LoVo (cell line): ENCODE measurements at regions not wholly inside any gene's neighbourhood (a gene's known extent, or its start where the extent isn't known, plus 50 kb on each side); places are given as distances from the start of the nearest gene placed in this dataset.
"Not testable (repeated sequence)": the region's sequence is repeated elsewhere in the genome, so short reads cannot be mapped to it uniquely, and the experiment has no call there.

Source experiments
- DNase-seq: peaks from one replicate; pipeline ENCODE4 v3.0.0-alpha.2; 2016; ENCODE audit warnings: low spot score

DNA sequence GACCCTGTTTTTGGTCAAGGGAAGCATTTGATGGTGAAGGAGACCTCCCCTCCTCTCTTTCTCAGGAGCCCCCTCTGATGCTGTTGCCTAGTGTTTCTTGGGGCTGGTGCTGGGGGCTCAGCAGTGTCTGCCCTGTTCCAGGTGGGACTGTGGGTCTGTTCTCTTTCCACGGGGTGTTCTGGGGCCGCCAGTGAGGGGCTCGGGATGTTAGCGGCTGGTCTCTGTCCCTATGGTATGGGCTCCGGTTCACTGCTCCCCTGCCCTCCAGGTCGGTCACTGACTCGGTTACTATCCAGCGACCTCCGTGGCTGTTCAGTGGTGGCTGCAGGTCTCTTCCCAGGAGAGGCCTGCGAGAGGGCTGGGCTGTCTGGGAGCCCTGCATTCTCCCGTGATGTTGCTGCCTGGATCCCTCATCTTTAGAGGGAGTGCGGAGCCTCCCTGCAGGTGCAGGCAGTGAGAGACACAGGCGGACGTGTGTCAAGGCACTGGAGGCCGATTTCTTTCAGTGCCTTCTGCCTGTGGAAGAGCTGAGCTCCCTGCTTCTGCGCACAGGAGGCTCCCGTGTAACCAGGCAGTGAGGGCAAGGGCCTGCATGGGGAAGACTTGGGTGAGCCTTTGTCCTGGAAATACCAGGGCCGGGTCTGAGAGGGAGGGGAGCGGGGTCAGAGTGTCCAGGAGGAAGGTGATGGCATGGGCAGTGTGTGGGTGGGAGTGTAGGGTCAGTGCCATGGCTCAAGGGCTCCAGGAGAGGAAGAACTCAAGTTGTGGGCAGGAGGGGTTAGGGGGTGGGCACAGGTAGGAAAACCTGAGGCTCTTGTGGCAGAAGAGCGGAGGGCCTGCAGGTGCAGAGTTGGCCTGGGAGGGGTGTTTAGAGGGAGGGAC, 362.6 kb downstream of the TMEM121 start:
- DNase-seq = no peak

DNA sequence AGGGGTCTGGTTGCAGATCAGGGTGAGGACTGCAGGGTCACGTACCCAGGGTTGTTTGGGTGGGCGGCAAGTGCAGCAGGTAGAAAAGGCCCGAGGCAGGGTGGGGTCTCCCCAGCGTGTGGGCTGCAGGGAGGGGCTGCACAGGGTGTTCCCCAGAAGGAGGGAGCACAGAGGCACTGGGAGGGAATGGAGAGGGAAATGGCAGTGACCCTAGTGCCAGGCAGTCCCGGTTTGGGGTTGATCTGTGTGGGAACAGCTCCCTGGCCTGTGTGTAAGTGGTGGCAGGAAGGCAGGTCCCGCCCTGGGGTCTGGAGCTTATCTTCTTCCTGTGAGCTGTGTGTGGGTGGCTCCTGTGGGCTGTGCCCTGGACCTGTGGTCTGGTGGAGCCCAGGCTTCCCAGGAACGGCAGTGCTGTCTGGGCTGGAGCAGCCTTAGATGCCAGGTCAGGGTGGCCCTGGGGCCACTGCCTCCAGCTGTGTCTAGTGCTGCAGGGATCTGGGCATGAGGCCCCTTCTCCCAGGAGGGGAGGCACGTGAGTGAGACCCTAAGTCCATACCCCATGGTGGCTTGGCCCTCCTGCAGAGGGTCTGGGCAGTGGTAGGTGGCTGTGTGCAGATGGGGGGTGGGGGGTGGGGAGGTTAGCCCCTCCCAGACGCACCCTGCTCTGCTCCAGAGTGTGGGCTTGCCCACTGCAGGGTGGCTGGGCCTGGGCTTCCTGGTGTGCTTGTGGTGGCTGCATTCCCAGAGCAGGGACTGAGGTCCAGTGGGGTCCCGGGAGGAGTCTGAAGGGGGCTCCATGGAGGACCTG, 363.5 kb downstream of the TMEM121 start:
- DNase-seq = no peak

DNA sequence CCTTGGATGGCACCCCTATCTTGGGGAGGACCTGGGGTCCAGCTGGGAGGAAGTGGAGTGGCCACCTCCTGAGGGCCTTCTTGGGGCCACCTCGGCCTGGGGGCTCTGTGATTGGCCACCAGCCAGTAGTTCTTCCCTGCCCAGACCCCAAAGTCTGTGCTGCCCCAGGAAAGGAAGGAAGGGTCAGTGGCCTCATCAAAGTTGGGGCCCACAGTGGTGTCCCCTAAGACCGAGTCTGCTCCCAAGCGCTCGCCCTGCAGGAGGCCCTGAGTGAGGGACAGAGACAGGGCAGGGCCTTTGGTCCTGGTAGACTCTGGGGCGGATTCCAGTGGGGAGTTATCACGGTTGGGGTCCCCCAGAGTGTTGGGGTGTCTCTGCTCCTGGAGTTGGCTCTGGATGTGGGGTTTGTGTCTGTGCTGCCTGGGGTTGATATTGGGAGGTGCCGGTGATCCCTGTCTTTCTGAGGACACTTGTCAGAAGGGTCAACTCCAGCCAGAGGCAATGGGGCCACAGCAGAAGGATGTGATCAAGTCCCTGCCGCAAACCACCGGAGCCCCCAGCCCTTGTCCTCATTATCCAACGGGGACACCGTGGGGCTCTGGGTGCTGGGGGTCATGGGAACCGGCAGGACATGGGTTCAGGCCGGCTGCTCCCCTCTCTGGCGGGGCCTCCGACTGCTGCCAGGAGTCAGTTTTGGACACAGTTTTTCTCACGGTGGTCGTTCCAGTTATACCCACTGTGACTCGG, 364.3 kb downstream of the TMEM121 start:
- no peak for DNase-seq

DNA sequence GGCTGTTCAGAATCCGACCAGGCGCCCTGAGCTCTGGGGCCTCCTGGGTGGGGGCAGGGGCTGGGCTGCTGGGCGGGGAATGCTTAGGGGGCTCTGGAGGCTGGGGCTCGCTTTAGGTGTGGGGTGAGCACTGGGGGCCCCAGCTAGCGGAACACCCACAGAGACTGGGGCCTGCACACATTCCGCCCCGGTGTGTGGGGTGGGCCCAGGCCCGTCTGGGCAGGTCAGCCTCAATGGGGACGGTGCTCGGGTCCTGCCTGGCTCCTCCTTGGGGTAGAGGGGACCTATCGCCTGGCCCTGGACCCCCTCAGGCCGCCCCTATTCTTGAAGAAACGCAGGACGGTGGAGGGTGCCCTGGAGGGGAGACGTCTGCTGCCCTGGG, 364.8 kb downstream of the TMEM121 start:
- no peak for DNase-seq

DNA sequence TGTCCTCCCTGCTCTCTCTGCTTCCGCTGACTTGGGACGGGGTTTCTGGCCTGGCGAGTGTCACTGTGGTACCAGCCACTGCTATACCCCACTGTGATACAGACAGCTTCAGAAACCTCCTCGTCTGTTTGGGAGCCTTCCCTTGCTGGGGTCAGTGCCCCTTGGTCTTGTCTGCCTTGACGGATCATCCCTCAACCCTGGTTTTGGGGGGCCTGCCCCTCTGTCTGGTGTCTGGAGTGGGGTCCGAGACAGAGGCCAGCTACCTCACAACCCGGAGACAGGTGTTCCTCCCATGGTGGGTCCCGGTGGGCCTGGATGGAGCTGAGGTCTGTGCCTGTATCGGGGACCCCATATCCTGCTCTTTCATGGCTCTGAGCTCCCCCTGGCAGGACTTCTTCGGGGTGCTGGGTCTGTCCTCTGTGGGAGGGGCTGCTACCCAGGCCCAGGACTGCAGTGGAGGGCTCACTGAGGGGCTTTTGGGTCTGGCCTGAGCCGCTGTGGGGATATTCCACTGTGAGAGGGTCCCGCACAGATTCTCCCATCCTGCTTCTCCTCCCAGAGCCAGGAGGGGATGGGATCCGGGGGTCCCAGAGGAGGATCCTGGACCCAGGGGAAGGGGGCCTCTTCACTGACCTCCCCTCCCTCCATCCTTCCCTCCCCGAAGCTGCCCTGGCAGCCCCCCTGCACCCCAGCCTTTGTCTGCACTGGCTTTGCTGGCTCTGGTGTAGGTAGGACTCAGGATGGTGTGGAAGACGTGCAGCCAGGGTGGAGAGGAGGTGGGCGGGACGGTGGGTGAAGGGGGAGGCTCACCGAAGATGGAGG, 365.5 kb downstream of the TMEM121 start:
- DNase-seq = no peak

DNA sequence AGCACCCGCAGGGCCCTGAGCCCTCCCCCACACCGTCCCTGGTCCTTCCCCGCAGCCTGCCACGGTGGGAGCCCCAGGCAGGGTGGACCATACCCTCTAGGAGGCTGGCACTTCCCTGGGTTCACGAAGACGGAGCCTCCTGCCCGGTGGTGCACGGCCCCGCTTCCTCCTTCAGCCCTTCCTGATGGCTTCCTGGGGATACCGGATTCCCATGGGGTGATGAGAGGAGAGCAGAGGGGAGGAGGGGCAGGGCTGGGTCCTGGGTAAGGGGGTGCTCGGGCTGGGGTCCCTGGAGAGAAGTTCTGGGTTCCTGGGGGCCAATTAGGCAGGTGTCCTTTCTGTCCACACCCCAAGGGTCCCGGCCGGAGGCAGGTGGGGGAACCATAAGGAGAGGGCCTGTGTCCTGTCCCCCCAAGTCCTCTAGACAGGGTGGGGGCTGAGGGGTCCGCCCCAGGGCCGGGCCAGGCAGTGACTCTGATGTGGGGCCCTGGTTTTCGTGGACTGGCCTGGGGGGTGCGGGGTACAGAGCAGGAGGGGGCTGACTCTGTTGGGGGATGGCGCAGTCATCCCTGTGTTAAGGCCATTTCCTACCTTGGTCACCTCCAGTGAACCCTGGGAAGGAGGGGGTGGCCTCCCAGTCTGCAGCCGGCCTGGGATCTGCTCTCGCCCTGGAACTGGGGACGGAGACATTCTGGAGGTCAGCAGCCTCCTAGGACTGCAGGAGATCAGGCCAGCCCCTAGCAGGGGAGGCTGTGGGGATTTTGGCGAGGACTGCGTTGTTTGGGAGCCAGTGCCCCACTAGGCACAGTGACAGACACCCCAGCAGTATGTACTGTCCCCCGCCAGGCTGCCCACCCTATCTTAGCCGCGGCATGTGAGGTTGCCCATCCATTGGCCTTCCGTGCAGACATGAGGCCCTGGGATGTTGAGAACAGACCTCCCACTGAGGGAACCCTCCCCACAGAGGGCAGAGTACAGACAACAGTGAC, 366.4 kb downstream of the TMEM121 start:
- DNase-seq = not testable (repeated sequence)

DNA sequence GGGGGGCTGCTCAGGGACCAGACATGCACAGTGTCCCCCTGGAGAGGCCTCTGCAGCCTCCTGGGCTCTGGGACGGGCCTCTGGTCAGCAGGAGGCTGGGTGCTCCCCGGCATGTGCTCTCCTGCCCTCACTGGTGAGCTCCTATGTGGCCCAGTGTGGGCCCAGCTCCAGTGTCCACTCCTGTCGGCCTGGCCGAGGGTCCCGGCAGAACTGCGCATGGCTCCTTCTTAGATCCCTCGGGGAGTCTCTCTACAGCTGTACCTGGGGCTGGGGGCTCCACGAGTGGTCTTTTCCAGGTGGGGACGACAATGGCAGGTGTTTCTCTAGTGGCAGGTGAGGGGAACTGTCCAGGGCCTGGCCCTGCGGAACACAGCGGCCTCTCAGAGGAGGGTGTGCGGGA, 367.3 kb downstream of the TMEM121 start:
- DNase-seq = not testable (repeated sequence)

DNA sequence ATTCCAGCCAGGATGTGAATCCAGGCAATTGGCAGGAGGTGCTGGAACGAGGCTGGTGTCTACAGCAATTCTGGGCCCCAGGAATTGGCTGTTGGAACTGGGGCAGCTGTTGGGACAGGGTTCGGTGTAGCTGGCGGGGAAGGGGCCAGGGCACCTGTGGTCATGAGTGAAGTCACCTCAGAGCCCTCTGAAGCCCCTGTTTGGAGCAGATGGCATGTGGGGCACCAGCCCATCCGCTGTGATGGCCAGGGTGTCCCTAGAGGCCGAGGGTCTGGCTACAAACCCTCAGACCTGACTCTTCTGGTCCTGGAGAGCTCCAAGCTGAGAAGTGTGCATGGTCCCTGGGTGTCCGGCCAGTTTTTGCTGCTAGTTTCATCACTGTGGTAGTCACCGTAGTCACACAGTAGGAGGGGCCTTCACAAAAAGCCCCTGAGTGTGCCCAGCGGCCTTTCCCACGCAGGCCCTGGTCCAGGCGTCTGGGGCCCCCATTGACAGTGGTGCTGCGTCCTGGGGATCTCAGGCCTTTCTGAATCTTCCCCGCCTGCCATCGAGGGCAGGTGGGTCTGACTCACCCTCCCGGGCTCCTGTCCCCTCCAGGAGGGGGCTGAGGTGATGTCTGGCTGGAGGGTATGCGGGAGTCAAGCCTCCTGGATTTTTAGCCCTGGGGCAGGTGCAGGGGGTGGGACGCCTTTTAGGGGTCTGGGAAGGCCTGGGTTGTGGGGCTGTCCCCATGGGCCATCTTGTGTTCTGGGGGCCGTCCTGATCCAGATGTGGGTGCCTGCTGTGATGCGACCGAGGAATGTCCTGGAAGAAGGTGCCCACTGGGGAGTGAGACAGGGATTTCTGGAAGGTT, 368.0 kb downstream of the TMEM121 start:
- no peak for DNase-seq

DNA sequence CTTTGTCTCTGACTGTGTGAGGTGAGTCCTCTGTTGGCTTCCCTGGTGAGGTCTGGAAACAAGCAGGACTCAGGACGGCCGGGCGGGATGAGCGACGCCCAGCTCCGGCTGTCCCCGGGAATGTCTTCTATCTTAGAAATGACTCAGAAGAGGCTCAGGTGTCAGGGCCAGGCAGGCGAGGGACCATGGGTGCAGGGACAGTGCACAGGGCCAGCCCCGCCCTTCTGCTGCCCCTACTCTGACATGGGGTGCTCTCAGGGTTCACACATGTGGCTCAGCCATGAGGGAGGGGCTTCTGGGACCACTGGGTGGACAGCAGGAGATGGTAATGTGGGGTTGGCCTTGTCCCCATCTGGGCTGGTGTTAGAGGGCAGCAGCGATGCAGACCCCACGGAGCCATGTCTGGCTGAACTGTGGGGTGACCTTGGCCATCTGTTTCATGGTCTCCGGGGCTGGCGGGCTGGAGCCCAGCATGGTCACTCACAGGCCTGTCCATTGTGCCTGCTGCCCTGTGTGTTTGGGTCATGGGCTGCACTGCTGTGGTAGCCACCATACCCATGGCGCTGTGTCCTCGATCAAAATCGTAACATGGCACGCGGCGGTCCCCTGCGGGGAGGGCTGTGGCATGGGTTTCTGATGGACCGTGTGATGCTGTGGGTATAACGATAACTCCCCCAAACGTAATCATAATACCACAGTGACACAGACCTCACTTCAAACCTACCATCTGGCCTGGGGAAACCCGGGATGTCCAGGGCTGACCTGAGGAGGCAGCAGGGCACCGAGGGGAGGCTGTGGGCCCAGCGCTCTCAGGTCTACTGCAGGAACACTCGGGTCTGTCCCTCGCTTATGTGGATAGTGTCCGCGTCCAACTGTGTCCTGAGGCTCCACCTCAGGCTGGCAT, 368.8 kb downstream of the TMEM121 start:
- DNase-seq = no peak

DNA sequence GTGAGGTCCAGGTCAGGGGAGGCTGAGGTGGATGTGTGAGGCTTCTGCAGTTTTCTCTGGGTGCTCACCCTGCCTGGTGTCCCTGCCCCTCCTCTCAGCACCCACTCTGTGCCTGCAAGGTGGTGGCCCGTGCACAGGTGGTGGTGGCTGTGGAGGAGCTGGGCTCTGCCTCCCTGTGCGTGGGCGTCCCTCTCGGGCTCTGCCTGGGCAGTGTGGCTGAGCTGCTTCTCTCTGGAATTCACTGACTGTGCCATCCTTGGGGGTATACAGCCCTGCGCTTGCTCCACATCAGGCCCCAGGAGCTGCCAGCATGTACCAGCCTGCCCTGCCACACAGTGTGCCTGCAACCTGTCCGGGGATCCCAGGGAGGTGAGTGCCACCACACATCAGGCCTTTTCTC, 369.8 kb downstream of the TMEM121 start:
- DNase-seq = not testable (repeated sequence)

DNA sequence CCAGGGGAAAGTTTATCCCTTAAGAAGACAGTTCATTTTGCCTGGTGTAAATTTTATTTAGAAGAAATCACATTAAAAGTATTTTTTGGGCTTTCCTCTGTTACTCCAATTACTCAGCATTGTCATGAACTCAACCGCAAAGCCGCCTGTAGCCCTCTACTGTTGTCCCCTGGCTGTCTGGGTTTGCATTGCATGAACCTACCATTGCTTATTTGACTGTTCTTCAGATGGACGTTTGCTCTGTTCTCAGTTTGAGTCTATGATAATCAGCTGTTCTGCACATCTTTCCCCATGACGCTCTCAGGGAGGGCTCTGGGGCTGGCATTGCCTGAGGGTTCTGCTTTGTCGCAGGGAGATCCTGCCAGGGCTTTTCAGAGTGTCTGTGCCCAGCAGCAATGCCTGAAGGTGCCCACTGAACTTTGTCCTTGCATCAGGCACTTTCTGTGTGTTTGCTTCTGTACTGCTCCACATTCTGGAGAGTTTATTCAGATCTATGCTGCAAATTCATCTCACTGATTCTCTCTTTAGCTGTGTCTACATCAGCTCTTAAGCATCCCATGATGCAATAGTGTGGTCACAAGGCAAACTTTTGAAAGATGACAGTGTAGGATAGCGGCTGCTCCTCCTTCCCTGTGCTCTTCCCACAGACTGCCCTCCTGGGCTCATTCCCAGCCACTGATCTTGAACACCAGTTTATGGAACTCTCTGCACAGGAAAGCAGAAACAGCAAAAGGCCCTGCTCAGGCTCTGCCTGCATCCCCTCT, 370.8 kb downstream of the TMEM121 start:
- DNase-seq = not testable (repeated sequence)

DNA sequence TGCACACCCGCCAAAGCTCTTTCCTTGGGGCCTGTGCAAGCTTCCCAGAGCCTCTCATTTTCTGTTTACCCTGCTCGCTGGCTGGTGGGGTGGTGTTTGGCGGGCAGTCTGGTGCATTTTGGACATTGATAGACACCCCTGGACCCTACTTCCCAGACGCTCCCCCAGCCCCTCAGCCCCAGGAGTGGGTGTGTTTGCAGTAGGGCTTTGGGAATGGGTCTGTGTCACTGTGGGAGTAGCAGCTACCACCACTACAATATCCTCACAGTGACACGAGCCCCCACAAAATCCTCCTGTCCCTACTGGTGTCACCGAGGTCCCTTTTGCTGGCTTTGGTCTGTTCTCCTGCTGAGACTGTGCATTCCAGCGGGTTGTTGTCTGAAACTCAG, 371.3 kb downstream of the TMEM121 start:
- no peak for DNase-seq

DNA sequence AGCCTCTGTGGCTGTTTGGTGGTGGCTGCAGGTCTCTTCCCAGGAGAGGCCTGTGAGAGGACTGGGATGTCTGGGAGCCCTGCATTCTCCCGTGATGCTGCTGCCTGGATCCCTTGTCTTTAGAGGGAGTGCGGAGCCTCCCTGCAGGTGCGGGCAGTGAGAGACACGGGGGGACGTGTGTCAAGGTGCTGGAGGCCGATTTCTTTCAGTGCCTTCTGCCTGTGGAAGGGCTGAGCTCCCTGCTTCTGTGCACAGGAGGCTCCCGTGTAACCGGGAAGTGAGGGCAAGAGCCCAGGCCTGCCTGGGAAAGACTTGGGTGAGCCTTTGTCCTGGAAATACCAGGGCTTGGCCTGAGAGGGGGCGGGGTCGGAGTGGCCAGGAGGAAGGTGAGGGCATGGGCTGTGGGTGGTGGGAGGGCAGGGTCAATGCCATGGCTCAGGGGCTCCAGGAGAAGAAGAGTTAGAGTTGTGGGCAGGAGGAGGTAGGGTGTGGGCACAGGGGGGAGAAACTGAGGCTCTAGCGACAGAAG, 372.2 kb downstream of the TMEM121 start:
- DNase-seq = no peak

DNA sequence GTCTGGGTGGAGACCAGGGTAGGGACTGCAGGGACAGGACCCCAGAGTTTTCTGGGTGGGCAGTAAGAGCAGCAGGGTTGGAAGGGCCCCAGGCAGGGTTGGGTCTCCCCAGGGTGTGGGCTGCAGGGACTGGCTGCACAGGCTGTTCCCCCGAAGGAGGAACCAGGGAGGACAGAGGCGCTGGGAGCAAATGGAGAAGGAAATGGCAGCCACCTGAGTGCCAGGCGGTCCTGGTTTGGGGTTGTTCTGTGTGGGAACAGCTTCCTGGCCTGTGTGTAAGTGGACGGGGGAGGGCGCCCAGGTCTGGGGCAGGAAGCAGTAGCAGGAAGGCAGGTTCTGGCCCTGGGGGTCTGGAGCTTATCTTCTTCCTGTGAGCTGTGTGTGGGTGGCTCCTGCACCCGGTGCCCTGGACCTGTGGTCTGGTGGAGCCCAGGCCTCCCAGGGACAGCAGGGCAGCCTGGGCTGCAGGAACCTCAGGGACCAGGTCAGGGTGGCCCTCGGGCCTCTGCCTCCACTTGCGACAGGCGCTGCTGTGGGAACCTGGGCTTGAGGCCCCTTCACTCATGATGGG, 372.8 kb downstream of the TMEM121 start:
- no peak for DNase-seq

DNA sequence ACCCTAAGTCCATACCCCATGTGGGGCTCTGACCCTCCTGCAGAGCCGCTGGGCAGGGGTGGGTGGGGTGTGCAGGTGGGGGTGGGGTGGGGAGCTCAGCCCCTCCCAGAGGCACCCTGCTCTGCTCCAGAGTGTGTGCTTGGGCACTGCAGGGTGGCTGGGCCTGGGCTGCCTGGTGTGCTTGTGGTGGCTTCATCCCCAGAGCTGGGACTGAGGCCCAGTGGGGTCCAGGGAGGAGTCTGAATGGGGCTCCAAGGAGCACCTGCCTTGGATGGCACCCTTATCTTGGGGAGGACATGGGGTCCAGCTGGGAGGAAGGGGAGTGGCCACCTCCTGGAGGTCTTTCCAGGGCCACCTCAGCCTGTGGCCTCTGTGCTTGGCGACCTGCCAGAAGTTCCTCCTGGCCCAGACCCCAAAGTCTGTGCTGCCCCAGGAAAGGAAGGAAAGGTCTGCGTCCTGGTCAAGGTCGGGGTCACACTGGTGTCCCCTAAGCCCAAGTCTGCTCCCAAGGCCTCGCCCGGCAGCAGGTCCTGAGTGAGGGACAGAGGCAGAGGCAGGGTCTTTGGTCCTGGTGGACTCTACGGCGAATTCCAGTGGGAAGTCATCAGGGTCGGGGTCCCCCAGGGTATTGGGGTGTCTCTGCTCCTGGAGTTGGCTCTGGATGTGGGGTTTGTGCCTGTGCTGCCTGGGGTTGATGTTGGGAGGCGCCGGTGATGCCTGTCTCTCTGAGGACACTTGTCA, 373.4 kb downstream of the TMEM121 start:
- no peak for DNase-seq
